GM21360 (cell line): ENCODE measurements at regions not wholly inside any gene's neighbourhood (a gene's known extent, or its start where the extent isn't known, plus 50 kb on each side); places are given as distances from the start of the nearest gene placed in this dataset.

ENCODE experiments used
- ATAC-seq: cut with Tn5 transposase; IDR thresholded peaks from one replicate; pipeline ENCODE4 v1.9.1; 2021; ENCODE audit warnings: mild to moderate bottlenecking, moderate library complexity; ENCODE audit not compliant: unreplicated experiment

GRCh38 chr11:15577519-15577918 is 462.8 kb downstream of the INSC start:
- no peak for ATAC-seq

- no peak for ATAC-seq
These were observed 464.7 kb downstream of the INSC start for GRCh38 chr11:15579287-15580001.

- no peak for ATAC-seq
These were observed 465.5 kb downstream of the INSC start for GRCh38 chr11:15580056-15580774.

- ATAC-seq = no peak
These were observed 466.0 kb downstream of the INSC start for GRCh38 chr11:15580775-15581095.

- ATAC-seq = no peak
These were observed 469.4 kb downstream of the INSC start for GRCh38 chr11:15584158-15584557.

GRCh38 chr11:15585602-15586331 is 471.0 kb downstream of the INSC start:
- ATAC-seq = no peak

GRCh38 chr11:15586741-15587473 is 472.2 kb downstream of the INSC start:
- ATAC-seq = no peak

- no peak for ATAC-seq
These were observed 474.4 kb downstream of the INSC start for GRCh38 chr11:15589070-15589626.

- ATAC-seq = no peak
These were observed 475.4 kb downstream of the INSC start for GRCh38 chr11:15590132-15590531.

- ATAC-seq = no peak
These were observed 476.4 kb downstream of the INSC start for GRCh38 chr11:15591112-15591537.

GRCh38 chr11:15594607-15595006 is 479.9 kb downstream of the INSC start:
- no peak for ATAC-seq

- ATAC-seq = no peak
These were observed 484.7 kb downstream of the INSC start for GRCh38 chr11:15599376-15599775.

GRCh38 chr11:15602047-15602446 is 487.3 kb downstream of the INSC start:
- no peak for ATAC-seq

GRCh38 chr11:15602785-15603567 is 488.3 kb downstream of the INSC start:
- ATAC-seq = no peak

- ATAC-seq = no peak
These were observed 490.4 kb downstream of the INSC start for GRCh38 chr11:15605094-15605493.

GRCh38 chr11:15607361-15608036 is 492.8 kb downstream of the INSC start:
- no peak for ATAC-seq

- ATAC-seq = no peak
These were observed 494.7 kb downstream of the INSC start for GRCh38 chr11:15609445-15609844.

GRCh38 chr11:15610881-15611280 is 496.2 kb downstream of the INSC start:
- no peak for ATAC-seq

- no peak for ATAC-seq
These were observed 498.5 kb downstream of the INSC start for GRCh38 chr11:15613251-15613650.

- no peak for ATAC-seq
These were observed 499.1 kb downstream of the INSC start for GRCh38 chr11:15613789-15614188.
